ENCODE measurements at regions not wholly inside any gene's neighbourhood (a gene's known extent, or its start where the extent isn't known, plus 50 kb on each side); places are given as distances from the start of the nearest gene placed in this dataset.
A peak's percentile ranks its signal among the peaks of the same experiment; 100 is the strongest.
"Not testable (repeated sequence)": the region's sequence is repeated elsewhere in the genome, so short reads cannot be mapped to it uniquely, and the experiment has no call there.

DNA sequence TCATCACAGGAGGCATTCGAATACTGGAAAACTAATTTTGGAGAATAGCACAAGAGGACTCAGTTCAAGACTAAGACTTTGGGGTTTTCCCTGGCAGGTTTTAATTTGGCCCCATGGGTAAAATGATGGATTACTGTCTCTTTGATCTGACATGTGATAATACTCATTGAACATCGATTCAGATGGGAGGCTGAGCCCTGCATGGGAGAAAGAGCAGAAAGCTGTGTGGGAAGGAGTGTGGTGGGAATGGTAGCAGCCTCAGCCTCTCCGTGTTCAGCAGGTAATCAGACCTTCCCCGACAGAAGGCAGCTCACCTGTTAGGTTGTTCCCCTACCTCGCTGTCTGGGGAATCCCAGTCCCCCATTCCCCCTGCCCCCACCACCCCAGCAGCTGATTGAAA is 124.7 kb upstream of the TNRC6C start:
- no peak overlapping the region for H3K4me3 ChIP-seq
- H3K36me3 ChIP-seq = no peaks in the 10 kb centered on the region
- DNase-seq = no peak
- intact Hi-C loops (cut with DNase I) = no loop called here
- H3K9me3 ChIP-seq = no peaks in the 10 kb centered on the region
- H3K27me3 ChIP-seq = no peaks in the 10 kb centered on the region
- TF ChIP-seq EP300 (IDR thresholded peaks at IDR 0.05) = no peak
- no peak for TF ChIP-seq POLR2A (IDR thresholded peaks at IDR 0.05)
- TF ChIP-seq CTCF (IDR thresholded peaks at IDR 0.05) = no peak
- WGBS, 3 donors = 75 to 83% (median 78%) methylated on average over 5 of the region's 5 CpGs
- H3K4me1 ChIP-seq (ENCODE audit: insufficient read depth) = peaks cover 11% of the 10 kb centered on the region
- H3K27ac ChIP-seq = no peak overlapping the region

DNA sequence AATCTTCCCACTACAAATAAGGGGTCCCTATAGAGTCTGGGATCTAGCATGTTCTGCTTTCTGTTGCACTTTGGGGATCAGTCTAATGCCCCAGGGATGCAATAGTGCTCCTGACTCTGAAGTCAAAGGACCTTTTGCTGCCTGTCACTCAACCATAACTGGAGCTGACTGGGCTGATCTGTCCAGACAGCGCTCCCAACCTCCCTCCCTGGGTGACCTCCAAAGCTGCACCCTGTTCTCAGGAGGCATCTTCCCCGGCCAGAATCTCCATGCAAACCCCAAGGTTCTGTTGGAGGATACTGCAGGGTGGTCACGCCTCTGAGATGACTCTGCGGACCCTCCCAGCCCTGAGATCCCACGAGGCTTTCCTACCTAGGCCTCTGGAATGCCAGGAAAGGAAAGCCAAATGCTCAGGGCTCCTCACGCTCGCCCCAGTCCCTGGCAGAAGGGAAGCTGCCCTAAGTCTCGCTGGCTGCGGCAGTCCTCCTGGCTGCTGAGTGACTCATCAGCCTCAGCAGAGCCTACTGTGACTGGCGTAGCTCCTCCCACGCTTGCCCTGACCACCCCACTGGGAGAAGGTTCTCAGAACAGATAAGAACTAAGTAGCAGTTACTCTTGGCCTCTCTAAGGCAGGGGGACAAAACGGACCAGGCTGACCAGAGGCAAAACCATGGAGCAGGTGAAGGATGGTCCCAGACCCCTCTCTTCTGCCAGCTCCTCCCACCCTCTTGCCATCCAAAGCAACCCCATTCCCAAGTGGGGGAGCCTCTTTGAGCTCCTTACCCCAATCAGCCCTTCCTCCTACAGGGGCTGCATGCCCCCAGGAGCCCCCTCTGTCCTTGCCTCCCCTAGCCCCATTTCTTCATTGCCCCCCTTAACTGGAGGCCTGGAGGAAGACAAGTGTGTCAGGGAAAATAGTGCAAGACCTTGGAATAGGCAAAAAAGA is 124.1 kb upstream of the TNRC6C start:
- Histone ChIP-seq H3K36me3 (no peaks in the 10 kb centered on the region), H3K27me3 (no peaks in the 10 kb centered on the region), H3K9me3 (no peaks in the 10 kb centered on the region), H3K4me3 (no peak overlapping the region), H3K4me1 (ENCODE audit: insufficient read depth) (peaks cover 11% of the 10 kb centered on the region), H3K27ac (no peak overlapping the region)
- WGBS, 3 donors = 55 to 64% (median 58%) methylated on average over 12 of the region's 12 CpGs
- TF ChIP-seq EP300 (IDR thresholded peaks at IDR 0.05) (no peak), POLR2A (IDR thresholded peaks at IDR 0.05) (no peak), CTCF (IDR thresholded peaks at IDR 0.05) (no peak)
- intact Hi-C loops (cut with DNase I) = no loop called here
- DNase-seq = peak in 2 of 5 donors; percentile 32 to 40

GRCh38 chr17:77836557-77837041 is 121.9 kb upstream of the TNRC6C start:
- intact Hi-C loops (cut with DNase I) = no loop called here
- DNase-seq = no peak
- TF ChIP-seq EP300 (IDR thresholded peaks at IDR 0.05) = no peak
- no peak for TF ChIP-seq CTCF (IDR thresholded peaks at IDR 0.05)
- WGBS, 3 donors = 84 to 88% (median 85%) methylated on average over 3 of the region's 3 CpGs
- Histone ChIP-seq H3K9me3 (no peaks in the 10 kb centered on the region), H3K36me3 (no peaks in the 10 kb centered on the region), H3K27me3 (no peaks in the 10 kb centered on the region), H3K4me3 (no peak overlapping the region), H3K4me1 (ENCODE audit: insufficient read depth) (peaks cover 2% of the 10 kb centered on the region), H3K27ac (no peak overlapping the region)

DNA sequence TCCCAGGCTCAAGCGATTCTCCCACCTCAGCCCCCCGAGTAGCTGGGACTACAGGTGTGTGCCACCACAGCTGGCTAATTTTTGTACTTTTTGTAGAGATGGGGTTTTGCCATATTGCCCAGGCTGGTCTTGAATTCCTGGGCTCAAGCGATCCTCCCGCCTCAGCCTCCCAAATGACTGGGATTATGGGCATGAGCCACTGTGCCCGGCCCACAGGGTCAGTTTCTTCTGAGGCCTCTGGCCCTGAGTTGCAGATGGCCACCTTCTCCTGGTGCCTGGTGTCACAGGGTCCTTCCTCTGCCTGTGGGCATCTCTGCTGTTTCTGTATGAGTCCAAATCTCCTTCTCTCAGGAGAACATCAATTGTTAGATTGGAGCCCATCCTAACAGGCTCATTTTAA is 121.4 kb upstream of the TNRC6C start:
- H3K36me3 ChIP-seq; H3K4me1 ChIP-seq (ENCODE audit: insufficient read depth); DNase-seq; H3K4me3 ChIP-seq; H3K27me3 ChIP-seq; H3K9me3 ChIP-seq; intact Hi-C loops (cut with DNase I); H3K27ac ChIP-seq: not testable (repeated sequence)
- 94 to 98% (median 96%) methylated on average over 5 of the region's 5 CpGs for WGBS, 3 donors

DNA sequence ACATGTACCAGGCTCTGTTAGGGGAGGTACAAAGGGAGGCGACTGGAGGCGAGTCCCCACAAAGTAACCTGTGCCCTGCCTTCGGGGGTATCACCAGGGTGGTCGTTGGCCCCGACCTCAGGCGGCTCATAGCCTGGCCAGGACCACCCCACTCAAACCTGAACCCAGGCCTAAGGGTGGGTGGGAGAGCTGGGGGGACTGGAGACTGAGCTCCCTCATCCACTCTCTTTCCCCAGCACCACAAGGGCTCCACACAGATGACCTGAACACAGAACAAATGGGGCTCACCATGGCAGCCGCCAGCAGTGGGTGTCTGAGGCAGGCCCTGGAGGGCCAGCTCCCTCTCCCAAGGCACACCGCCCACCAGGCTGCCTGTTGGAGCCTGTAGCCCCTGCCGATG is 120.6 kb upstream of the TNRC6C start:
- peak in 1 of 5 donors; percentile 17 for DNase-seq
- Histone ChIP-seq H3K27me3 (no peaks in the 10 kb centered on the region), H3K36me3 (no peaks in the 10 kb centered on the region), H3K4me1 (ENCODE audit: insufficient read depth) (no peaks in the 10 kb centered on the region), H3K27ac (no peak overlapping the region), H3K4me3 (no peak overlapping the region), H3K9me3 (no peaks in the 10 kb centered on the region)
- intact Hi-C loops (cut with DNase I) = no loop called here
- TF ChIP-seq CTCF (IDR thresholded peaks at IDR 0.05) (no peak), POLR2A (IDR thresholded peaks at IDR 0.05) (no peak), EP300 (IDR thresholded peaks at IDR 0.05) (no peak)
- 94 to 99% (median 96%) methylated on average over 9 of the region's 9 CpGs for WGBS, 3 donors
